ENCODE measurements at regions not wholly inside any gene's neighbourhood (a gene's known extent, or its start where the extent isn't known, plus 50 kb on each side); places are given as distances from the start of the nearest gene placed in this dataset.

DNA sequence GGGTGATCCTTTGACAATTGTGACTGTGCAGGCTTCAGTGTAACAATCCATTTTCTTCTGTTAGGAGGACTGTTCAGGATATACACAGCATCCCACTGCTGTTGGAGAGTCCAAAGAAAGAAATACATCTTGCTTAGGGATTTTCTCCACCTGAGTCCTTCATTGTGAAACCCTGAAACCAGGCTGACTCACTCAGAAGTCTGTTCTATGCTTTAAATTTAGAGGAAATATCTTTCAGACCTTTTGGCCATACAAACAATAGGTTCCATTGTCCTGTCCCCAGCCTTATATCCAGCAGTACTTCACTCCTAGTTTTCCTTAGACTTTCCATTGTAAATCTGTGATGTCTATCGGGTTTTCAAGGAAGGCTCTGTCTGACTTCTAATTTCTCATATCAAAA is 379.1 kb downstream of the SUCLA2 start:
- ATAC-seq (ENCODE audit: low read depth) (no peak), DNase-seq (peak; percentile 38)
- Histone ChIP-seq H3K4me2 (ENCODE audit: low read depth, low read length) (no peak overlapping the region), H3K27ac (ENCODE audit: insufficient read depth, low read length) (no peak overlapping the region), H2BK120ac (ENCODE audit: low read depth, low read length) (no peak overlapping the region), H3K9me3 (ENCODE audit: control insufficient read depth, insufficient read depth, low read length) (peaks cover 5% of the 10 kb centered on the region), H4K91ac (ENCODE audit: insufficient read depth, low read depth, low read length) (no peak overlapping the region), H3K4me3 (ENCODE audit: insufficient read depth, low read depth, low read length) (no peak overlapping the region), H2BK15ac (ENCODE audit: low read depth, low read length) (no peak overlapping the region), H2BK20ac (ENCODE audit: low read depth, low read length) (no peak overlapping the region), H3K27me3 (ENCODE audit: control insufficient read depth, insufficient read depth, low read length) (peaks cover 28% of the 10 kb centered on the region), H2AFZ (replicated peaks; ENCODE audit: low read length, poor library complexity) (no peak overlapping the region), H4K20me1 (ENCODE audit: insufficient read depth, low read length) (no peaks in the 10 kb centered on the region), H3K79me1 (ENCODE audit: low read depth in 1 of 2, low read length in 2 of 2) (no peaks in the 10 kb centered on the region), H4K5ac (ENCODE audit: low read depth, low read length) (no peak overlapping the region), H4K8ac (ENCODE audit: low read depth in 2 of 2, low read length in 2 of 2) (no peak overlapping the region), H3K9ac (ENCODE audit: low read depth, low read length) (no peak overlapping the region), H3K23ac (ENCODE audit: low read depth, low read length) (no peak overlapping the region), H3K4ac (ENCODE audit: low read depth, low read length) (no peak overlapping the region), H3K56ac (ENCODE audit: extremely low read depth, insufficient read depth, low read length) (no peak overlapping the region), H2BK5ac (ENCODE audit: low read depth, low read length, poor library complexity, severe bottlenecking) (no peak overlapping the region), H3K18ac (ENCODE audit: low read depth, low read length) (no peak overlapping the region), H3K9me1 (ENCODE audit: insufficient read depth, low read length) (no peaks in the 10 kb centered on the region), H2AK9ac (replicated peaks; ENCODE audit: low read depth, low read length, poor library complexity) (no peak overlapping the region), H3K4me1 (ENCODE audit: control insufficient read depth, insufficient read depth, low read length) (no peaks in the 10 kb centered on the region), H2AK5ac (ENCODE audit: low read depth, low read length) (no peak overlapping the region), H3K36me3 (ENCODE audit: control insufficient read depth, insufficient read depth, low read length) (no peaks in the 10 kb centered on the region), H3K14ac (replicated peaks; ENCODE audit: low read depth, low read length) (no peak overlapping the region)
- POLR2A ChIA-PET (ENCODE audit: unreplicated experiment) = no interaction called here
- no TSS peak for BruUV-seq (replicated peaks)
- intact Hi-C loops (cut with micrococcal nuclease) (no loop called here), dilution Hi-C loops (cut with HindIII; ENCODE audit: low sequenced_read_pairs, unreplicated experiment) (no loop called here), in situ Hi-C loops (cut with MboI; ENCODE audit: low sequenced_read_pairs) (no loop called here)
- TF ChIP-seq RAD21 (IDR thresholded peaks at IDR 0.05; ENCODE audit: low read length) (no peak), NFE2L2 (IDR thresholded peaks at IDR 0.05; ENCODE audit: low read depth, low read length) (no peak), CHD1 (IDR thresholded peaks at IDR 0.05; ENCODE audit: low read depth, low read length) (no peak), BHLHE40 (IDR thresholded peaks at IDR 0.05; ENCODE audit: low read depth, low read length) (no peak), CEBPB (IDR thresholded peaks at IDR 0.05; ENCODE audit: low read depth, low read length) (no peak), MXI1 (IDR thresholded peaks at IDR 0.05; ENCODE audit: borderline replicate concordance, low read depth, low read length) (no peak), POLR2A (IDR thresholded peaks at IDR 0.05; ENCODE audit: low read depth, low read length) (no peak), MAFK (IDR thresholded peaks at IDR 0.05; ENCODE audit: low read depth, low read length) (no peak), USF2 (IDR thresholded peaks at IDR 0.05; ENCODE audit: low read depth, low read length) (no peak), RFX5 (IDR thresholded peaks at IDR 0.05; ENCODE audit: low read depth, low read length) (no peak), MAZ (IDR thresholded peaks at IDR 0.05; ENCODE audit: borderline replicate concordance, low read depth, low read length) (no peak), FOS (IDR thresholded peaks at IDR 0.05; ENCODE audit: low read depth, low read length) (no peak), SMC3 (IDR thresholded peaks at IDR 0.05; ENCODE audit: low read depth, low read length) (no peak)
- TF ChIP-seq, protein P1, sequence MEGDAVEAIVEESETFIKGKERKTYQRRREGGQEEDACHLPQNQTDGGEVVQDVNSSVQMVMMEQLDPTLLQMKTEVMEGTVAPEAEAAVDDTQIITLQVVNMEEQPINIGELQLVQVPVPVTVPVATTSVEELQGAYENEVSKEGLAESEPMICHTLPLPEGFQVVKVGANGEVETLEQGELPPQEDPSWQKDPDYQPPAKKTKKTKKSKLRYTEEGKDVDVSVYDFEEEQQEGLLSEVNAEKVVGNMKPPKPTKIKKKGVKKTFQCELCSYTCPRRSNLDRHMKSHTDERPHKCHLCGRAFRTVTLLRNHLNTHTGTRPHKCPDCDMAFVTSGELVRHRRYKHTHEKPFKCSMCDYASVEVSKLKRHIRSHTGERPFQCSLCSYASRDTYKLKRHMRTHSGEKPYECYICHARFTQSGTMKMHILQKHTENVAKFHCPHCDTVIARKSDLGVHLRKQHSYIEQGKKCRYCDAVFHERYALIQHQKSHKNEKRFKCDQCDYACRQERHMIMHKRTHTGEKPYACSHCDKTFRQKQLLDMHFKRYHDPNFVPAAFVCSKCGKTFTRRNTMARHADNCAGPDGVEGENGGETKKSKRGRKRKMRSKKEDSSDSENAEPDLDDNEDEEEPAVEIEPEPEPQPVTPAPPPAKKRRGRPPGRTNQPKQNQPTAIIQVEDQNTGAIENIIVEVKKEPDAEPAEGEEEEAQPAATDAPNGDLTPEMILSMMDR (conservative IDR thresholded peaks at IDR 0.05; ENCODE audit: low read depth, low read length) = no peak
- TF ChIP-seq, protein P2, sequence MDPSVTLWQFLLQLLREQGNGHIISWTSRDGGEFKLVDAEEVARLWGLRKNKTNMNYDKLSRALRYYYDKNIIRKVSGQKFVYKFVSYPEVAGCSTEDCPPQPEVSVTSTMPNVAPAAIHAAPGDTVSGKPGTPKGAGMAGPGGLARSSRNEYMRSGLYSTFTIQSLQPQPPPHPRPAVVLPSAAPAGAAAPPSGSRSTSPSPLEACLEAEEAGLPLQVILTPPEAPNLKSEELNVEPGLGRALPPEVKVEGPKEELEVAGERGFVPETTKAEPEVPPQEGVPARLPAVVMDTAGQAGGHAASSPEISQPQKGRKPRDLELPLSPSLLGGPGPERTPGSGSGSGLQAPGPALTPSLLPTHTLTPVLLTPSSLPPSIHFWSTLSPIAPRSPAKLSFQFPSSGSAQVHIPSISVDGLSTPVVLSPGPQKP (IDR thresholded peaks at IDR 0.05; ENCODE audit: borderline replicate concordance, low read depth, low read length) = no peak
- WGBS, 2 experiments (ENCODE audit: extremely low coverage in 2 of 2, insufficient read length in 1 of 2) = no CpG with 5 or more reads among the region's 1 CpG
- CTCF ChIA-PET = no interaction called here
